Gastrocnemius medialis (tissue), 4 donors: ENCODE measurements at regions not wholly inside any gene's neighbourhood (a gene's known extent, or its start where the extent isn't known, plus 50 kb on each side); places are given as distances from the start of the nearest gene placed in this dataset.

ENCODE experiments used
- ATAC-seq, 2 donors: fragments of 150-250 bp; one replicate each; pipeline ENCODE4 v1.9.1; 2016
- DNase-seq, 2 donors: peaks; one replicate each; pipeline ENCODE4 v3.0.0-alpha.2; 2019
- H3K27ac ChIP-seq, 4 donors: fragments of 200-600 bp; sonication (generic); 1 replicate in 1 of 4; 2 replicates in 3 of 4; pipeline ENCODE4 v1.5.1; 2016 to 2018; ENCODE audit warnings: mild to moderate bottlenecking in 2 of 4, moderate library complexity in 1 of 4
- H3K27me3 ChIP-seq, 3 donors: fragments of 200-600 bp; sonication (generic) in 2 of 3; 1 replicate in 1 of 3; 2 replicates in 2 of 3; pipeline versions ENCODE4 v1.5.1 to v1.6.0; 2016 to 2019; ENCODE audit warnings: mild to moderate bottlenecking in 1 of 3, moderate library complexity in 1 of 3
- H3K36me3 ChIP-seq, 2 donors: fragments of 200-600 bp; sonication (generic) in 1 of 2; one replicate each; pipeline ENCODE4 v1.5.1; 2017 to 2018
- H3K4me1 ChIP-seq, 2 donors: fragments of 200-600 bp; sonication (generic) in 1 of 2; one replicate each; pipeline ENCODE4 v1.5.1; 2016 to 2017; ENCODE audit warnings: mild to moderate bottlenecking in 2 of 2
- H3K4me3 ChIP-seq, 4 donors: fragments of 200-600 bp; sonication (generic) in 3 of 4; 1 replicate in 1 of 4; 2 replicates in 3 of 4; pipeline ENCODE4 v1.5.1; 2016 to 2019; ENCODE audit warnings: mild to moderate bottlenecking in 2 of 4
- H3K9me3 ChIP-seq, 3 donors: fragments of 200-600 bp; sonication (generic) in 2 of 3; 1 replicate in 1 of 3; 2 replicates in 2 of 3; pipeline ENCODE4 v1.5.1; 2016 to 2019
- POLR2A ChIP-seq, 2 donors: fragments of 450-650 bp; IDR thresholded peaks; one replicate each; pipeline ENCODE4 v1.6.1; 2017; ENCODE audit warnings: antibody characterized with exemption in 2 of 2, mild to moderate bottlenecking in 2 of 2, moderate library complexity in 2 of 2
- in situ Hi-C, 4 donors: fragments of 200-750 bp; cut with MboI; loops; one replicate each; pipeline versions ENCODE4 v1.15.0 to v1.8.0; 2017; ENCODE audit warnings: low sequenced_read_pairs in 4 of 4
- intact Hi-C: fragments of 100-400 bp; cut with DNase I; formaldehyde crosslinking; loops from one replicate; pipeline ENCODE4 v1.15.1; 2023; ENCODE audit warnings: low total_unique reads
- TF ChIP-seq, protein P1 (sequence below), 5 experiments: fragments of 450-650 bp in 3 of 5; fragments of 200-600 bp in 2 of 5; sonication (generic) in 2 of 5; IDR thresholded peaks in 4 of 5; conservative IDR thresholded peaks in 1 of 5; 1 replicate in 4 of 5; 2 replicates in 1 of 5; pipeline ENCODE4 v1.5.1; 2016 to 2019; ENCODE audit warnings: antibody characterized with exemption in 5 of 5, mild to moderate bottlenecking in 3 of 5, moderate library complexity in 3 of 5

DNA sequence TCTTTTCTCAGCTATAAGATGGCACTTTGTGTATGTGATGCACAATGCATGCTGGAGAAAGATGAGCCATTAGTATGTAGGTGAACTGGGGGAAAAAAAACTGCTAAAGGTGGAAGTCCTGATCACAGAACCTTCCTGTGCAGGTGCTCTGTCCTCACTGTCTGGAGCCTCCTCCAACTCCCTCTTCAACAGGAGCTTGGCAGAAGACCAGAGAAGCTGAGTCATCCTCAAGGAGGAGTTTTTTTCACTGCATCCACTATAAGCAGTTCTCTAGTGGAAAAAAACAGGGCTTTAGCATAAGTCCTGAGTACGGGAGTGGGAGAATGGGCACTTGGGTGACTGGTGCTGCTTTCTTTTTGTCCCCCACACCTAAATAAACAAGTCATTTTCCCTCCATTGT is 168.4 kb upstream of the CADPS start:
- Histone ChIP-seq H3K4me3 (no peak overlapping the region), H3K9me3 (no peaks in the 10 kb centered on the region), H3K36me3 (no peaks in the 10 kb centered on the region), H3K4me1 (no peaks in the 10 kb centered on the region), H3K27ac (no peak overlapping the region), H3K27me3 (no peaks in the 10 kb centered on the region)
- ATAC-seq (no peak), DNase-seq (no peak)
- TF ChIP-seq POLR2A (IDR thresholded peaks at IDR 0.05): no peak
- TF ChIP-seq, protein P1, sequence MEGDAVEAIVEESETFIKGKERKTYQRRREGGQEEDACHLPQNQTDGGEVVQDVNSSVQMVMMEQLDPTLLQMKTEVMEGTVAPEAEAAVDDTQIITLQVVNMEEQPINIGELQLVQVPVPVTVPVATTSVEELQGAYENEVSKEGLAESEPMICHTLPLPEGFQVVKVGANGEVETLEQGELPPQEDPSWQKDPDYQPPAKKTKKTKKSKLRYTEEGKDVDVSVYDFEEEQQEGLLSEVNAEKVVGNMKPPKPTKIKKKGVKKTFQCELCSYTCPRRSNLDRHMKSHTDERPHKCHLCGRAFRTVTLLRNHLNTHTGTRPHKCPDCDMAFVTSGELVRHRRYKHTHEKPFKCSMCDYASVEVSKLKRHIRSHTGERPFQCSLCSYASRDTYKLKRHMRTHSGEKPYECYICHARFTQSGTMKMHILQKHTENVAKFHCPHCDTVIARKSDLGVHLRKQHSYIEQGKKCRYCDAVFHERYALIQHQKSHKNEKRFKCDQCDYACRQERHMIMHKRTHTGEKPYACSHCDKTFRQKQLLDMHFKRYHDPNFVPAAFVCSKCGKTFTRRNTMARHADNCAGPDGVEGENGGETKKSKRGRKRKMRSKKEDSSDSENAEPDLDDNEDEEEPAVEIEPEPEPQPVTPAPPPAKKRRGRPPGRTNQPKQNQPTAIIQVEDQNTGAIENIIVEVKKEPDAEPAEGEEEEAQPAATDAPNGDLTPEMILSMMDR (IDR thresholded peaks at IDR 0.05 in 4 of 5, conservative IDR thresholded peaks at IDR 0.05 in 1 of 5): no peak
- intact Hi-C loops (no loop called here), in situ Hi-C loops (no loop called here)

DNA sequence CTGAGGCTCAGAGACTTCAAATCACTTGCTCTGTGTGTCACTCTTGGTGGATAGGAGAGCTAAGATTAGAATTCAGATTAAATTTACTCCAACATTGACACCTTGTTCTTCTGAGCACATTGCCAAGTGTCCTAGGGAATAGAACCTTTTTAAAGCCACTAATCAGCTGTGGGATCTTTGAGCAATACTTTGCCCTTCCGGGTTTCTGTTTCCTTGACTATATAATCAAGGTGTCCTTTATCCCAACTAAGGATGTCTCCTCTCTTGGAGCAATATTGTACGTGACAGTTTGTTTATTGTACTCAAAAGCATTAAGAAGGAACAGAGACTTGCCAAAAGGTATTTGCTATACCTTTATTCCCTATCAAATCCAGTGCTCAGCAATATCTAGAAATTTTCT is 170.9 kb upstream of the CADPS start:
- H3K9me3 ChIP-seq: no peaks in the 10 kb centered on the region
- DNase-seq (no peak), ATAC-seq (no peak)
- H3K27ac ChIP-seq: no peak overlapping the region
- in situ Hi-C loops: no loop called here
- intact Hi-C loops: no loop called here
- no peaks in the 10 kb centered on the region for H3K27me3 ChIP-seq
- no peak overlapping the region for H3K4me3 ChIP-seq
- no peak for TF ChIP-seq POLR2A (IDR thresholded peaks at IDR 0.05)
- TF ChIP-seq, protein P1 (IDR thresholded peaks at IDR 0.05 in 4 of 5, conservative IDR thresholded peaks at IDR 0.05 in 1 of 5): no peak
- no peaks in the 10 kb centered on the region for H3K36me3 ChIP-seq
- H3K4me1 ChIP-seq: no peaks in the 10 kb centered on the region

DNA sequence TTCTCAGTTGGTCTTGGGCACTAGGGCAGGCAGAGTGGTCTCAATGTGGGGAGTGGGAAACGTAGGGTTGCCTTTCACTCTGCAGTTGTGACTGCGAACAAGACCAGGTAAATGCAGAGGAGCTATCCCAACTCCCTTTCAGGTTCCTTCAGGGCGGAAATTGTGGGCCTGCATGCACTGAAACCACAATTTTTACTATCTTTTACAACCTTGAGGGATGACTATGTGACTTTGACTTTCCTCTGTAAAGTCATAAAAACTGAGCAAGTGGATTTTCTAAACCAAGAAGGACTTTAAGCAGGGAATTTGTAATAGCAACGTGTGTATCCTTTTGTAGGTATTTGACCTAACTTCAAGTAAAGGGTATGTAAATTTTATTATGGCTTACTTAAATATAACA is 171.4 kb upstream of the CADPS start:
- TF ChIP-seq, protein P1 (IDR thresholded peaks at IDR 0.05 in 4 of 5, conservative IDR thresholded peaks at IDR 0.05 in 1 of 5): no peak
- TF ChIP-seq POLR2A (IDR thresholded peaks at IDR 0.05): no peak
- DNase-seq (no peak), ATAC-seq (no peak)
- Histone ChIP-seq H3K27ac (no peak overlapping the region), H3K4me1 (no peaks in the 10 kb centered on the region), H3K4me3 (no peak overlapping the region), H3K27me3 (no peaks in the 10 kb centered on the region), H3K36me3 (no peaks in the 10 kb centered on the region), H3K9me3 (no peaks in the 10 kb centered on the region)
- in situ Hi-C loops (no loop called here), intact Hi-C loops (no loop called here)

DNA sequence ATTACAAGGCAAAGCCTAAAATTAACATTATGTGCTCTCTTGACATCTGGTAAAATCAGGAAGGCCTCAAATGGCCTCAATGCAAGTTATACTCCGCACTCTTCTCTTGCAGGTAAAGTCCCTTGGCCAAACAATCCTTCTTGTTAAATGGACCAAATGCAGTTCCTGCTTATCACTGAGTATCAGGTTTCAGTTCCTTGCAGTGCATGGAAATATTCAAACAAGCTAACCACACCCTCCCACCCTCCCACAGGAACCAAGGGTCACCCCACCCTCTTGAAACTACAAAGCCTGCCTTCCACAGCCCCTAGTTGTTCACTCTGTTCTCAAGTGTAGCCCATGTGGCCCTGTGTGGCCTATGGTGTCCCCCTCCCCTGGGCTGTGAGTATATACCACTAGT is 171.9 kb upstream of the CADPS start:
- no peak overlapping the region for H3K4me3 ChIP-seq
- in situ Hi-C loops (no loop called here), intact Hi-C loops (no loop called here)
- H3K27ac ChIP-seq: no peak overlapping the region
- no peaks in the 10 kb centered on the region for H3K36me3 ChIP-seq
- TF ChIP-seq, protein P1 (IDR thresholded peaks at IDR 0.05 in 4 of 5, conservative IDR thresholded peaks at IDR 0.05 in 1 of 5): no peak
- no peak for TF ChIP-seq POLR2A (IDR thresholded peaks at IDR 0.05)
- DNase-seq: no peak
- ATAC-seq: no peak
- H3K4me1 ChIP-seq: no peaks in the 10 kb centered on the region
- H3K27me3 ChIP-seq: no peaks in the 10 kb centered on the region
- no peaks in the 10 kb centered on the region for H3K9me3 ChIP-seq
